ENCODE measurements at regions not wholly inside any gene's neighbourhood (a gene's known extent, or its start where the extent isn't known, plus 50 kb on each side); places are given as distances from the start of the nearest gene placed in this dataset.

GRCh38 chrX:20596856-20597255, 330.1 kb upstream of the RPS6KA3 start:
- DNase-seq: no peak

DNA sequence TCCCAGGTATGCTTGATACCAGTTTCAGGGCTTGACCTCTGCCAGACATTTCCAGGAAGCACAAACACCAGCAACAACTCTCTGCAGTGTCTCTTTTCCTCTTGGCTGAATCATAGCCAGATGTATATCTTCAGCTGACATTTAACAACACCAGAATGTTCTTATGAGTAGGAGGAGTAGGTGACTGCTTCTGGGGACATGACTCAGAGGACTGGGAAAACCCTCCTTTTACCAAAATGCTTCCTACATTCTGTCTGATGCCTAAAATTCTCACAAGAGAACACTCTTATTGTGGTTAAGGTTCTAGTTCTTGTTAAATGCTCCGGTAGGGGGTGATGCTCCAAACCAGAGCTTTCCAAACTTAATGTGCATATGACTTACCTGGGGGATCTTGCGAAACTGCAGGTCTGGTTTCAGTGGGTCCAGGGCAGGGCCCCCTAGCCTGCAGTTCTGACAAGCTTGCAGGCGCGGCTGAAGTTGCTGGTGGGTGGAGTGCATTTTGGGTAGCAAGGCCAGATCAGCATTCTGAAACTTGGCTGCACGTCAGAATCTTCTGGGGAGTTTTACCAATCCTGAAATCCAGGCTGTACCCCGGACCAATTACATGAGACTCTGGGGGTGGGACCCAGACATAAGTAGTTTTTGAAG, 329.3 kb upstream of the RPS6KA3 start:
- no peak for DNase-seq

GRCh38 chrX:20594985-20595384, 328.3 kb upstream of the RPS6KA3 start:
- DNase-seq: no peak

GRCh38 chrX:20593836-20594235, 327.1 kb upstream of the RPS6KA3 start:
- DNase-seq: no peak

DNA sequence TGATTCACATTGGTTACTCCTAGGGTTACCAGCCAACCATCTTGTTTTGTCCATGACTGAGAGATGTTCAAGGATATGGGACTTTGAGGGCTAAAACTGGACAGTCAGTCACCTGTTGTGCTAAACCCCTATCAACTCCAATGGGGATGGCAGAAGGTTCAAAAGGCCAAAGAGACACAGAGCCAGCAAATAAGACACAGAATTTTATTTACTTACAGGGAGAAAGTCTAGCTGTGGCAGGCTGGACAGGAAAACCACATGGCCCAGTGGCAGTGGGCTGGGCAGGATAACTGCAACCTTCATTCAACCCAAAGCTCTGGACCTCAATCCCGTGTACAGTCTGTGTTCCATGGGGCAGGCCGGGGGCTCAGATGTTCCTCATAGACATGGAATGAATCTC, 326.7 kb upstream of the RPS6KA3 start:
- DNase-seq: no peak

DNA sequence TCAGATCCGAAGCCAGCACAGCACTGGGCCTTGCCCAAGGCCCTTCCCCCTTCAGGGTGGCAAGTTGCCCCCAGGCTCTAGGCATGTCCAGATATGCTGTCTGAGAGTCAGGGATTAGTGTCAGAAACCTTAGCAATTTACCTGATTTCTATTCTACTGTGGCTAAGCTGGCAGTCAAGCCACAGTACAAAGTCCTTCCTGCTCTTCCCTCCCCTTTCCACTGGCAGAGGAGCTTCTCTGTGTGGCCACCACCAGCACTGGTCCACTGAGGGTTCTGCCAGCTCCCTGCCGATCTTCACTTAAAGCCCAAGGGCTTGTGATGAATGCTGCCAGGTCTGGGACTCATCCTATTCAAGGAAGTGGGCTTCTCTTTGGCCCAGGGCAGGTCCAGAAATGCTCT, 324.5 kb upstream of the RPS6KA3 start:
- no peak for DNase-seq

- no peak for DNase-seq
These were observed 319.1 kb upstream of the RPS6KA3 start for GRCh38 chrX:20585782-20586181.

DNA sequence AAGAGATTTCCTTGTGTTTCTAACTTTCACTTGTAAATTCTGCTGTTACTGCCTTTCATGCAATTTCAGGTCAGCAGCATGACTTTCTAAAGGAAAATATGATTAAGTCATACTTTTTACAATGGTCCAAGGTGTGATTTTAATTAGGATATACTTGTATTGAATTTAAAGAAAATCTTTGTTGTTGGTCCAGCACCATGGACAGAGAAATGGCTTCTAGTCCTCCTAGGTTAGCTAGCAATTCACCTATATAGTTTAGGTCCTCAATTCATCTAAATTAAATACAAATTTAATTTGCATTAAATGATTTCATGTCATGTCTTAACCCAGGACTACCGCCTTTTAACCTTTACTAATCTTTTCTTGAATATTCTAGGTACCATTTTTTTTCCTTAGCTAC, 304.9 kb upstream of the RPS6KA3 start:
- no peak for DNase-seq

GRCh38 chrX:20567108-20567507, 300.4 kb upstream of the RPS6KA3 start:
- no peak for DNase-seq

DNA sequence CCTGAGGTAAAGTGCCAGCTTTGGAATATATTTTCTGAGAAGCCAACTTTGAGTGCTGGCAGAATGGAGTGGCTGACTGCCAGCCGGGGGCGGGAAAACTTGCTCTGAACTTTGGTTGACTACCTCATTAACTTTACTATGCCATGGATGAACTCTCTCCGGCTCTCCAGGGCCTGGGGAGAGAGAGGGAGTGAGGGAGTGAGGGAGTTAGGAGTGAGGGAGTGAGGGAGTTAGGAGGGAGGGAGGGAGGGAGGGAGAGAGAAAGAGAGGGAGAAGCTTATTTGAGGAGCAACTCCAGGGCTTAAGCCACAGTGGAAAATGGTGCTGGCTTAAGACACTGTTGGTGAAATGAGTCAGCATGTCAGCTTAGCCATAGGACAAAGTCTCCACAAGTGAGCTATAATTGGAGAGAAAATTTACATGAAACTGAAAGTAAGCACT, 280.9 kb upstream of the RPS6KA3 start:
- DNase-seq: no peak

DNA sequence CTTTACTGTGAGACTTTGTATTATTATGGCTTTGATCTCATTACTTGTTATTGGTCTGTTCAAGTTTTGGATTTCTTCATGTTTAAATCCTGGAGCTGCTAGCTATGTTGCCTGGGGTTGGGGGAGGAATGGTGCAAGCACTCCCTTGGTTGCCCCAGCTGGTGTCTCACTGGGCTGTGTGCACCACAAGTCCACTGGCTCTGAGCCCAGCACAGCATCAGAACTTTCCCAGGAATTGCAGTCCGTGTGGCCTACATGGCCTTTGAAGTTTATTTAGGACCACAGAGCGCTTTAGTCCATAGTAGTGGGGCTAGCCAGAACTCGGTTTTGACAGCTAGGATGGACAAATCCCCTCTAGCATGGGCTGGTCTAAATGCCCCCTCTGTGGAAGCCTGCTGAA, 278.8 kb upstream of the RPS6KA3 start:
- no peak for DNase-seq

GRCh38 chrX:20542072-20542471, 275.4 kb upstream of the RPS6KA3 start:
- DNase-seq: no peak

- no peak for DNase-seq
These were observed 272.3 kb upstream of the RPS6KA3 start for GRCh38 chrX:20538974-20539373.

GRCh38 chrX:20531667-20532066, 265.0 kb upstream of the RPS6KA3 start:
- no peak for DNase-seq

GRCh38 chrX:20530406-20530921, 263.8 kb upstream of the RPS6KA3 start:
- peak; percentile 11 for DNase-seq

DNA sequence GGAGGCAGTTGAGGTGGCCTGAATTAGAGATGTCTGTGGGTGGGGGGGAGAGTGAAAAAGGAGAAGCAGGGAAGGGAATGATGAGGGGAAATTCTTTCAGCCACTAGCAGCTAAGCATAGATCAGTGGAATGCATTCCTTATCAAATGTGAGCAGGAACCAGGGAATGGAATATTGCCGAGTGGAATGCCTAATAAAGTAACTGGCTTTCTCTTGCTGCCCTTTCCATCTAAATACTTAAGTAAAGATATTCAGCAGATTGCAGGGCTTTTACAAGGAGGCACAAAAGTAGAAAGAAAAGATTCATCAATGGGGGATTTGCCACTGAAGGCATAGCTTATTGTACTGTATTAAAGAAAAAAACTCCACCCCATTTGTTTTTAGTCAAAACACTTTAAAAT, 263.0 kb upstream of the RPS6KA3 start:
- DNase-seq: no peak

DNA sequence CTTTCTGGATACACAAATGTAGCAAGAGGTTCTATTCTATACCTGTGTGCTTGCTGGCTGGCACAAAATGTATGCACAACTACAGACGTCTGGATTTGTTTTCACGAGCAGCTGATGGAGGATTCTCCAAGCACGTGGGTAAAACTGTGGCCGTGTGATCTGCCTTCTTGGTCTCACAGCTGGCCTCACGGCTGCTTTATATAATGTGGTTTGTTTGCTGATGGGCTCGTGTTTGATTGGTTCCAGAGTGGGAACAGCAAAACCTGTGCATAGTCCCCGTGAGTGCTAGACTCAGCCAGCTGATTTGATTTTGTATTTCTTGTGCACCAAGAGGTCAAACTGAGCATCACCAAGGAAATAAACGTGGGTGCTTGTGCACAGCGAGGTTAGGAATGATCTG, 262.6 kb upstream of the RPS6KA3 start:
- DNase-seq: no peak

DNA sequence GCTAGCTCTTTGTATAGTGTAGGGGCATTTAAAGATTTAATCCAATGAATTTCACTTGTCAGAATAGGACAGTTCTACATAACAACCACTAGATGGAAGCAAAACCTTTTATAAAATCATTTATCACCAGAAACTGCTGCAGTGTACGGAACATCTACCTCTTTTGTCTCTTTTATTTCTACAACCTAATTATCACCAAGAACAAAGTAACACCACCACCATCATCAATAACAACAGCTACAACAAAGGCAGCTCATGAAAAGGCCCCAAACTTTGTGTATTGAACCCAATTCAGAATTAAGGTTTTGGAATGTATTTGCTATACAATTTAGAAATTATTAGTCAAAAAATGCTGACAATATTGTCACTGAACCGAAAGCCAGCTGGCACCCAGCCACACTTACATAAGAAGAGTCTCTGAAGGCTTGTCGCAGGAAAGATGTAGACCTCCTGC, 260.9 kb upstream of the RPS6KA3 start:
- peak; percentile 38 for DNase-seq

GRCh38 chrX:20527041-20527440, 260.3 kb upstream of the RPS6KA3 start:
- DNase-seq: no peak

- no peak for DNase-seq
These were observed 257.1 kb upstream of the RPS6KA3 start for GRCh38 chrX:20523626-20524312.

- DNase-seq: no peak
These were observed 255.7 kb upstream of the RPS6KA3 start for GRCh38 chrX:20522420-20522819.

GRCh38 chrX:20521222-20521621, 254.5 kb upstream of the RPS6KA3 start:
- DNase-seq: no peak

DNA sequence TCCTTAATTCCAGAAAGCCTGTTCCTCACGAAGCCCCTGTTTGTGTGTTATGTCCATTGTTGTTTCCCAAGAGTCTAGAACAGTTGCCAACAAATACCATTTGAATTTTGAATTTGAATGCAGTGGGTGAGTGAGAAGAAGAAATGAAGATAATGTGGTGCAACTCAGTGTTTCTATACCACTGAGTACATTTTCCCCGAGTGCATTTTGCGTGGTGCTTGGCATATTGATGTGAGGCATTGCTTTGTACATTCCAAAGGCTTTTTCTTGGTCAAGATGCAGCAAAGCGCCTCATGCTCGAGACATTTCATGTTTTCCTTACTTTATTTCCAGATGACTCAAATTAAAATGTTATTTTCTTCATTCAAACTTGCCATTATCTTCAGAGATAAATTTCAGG, 253.1 kb upstream of the RPS6KA3 start:
- no peak for DNase-seq

GRCh38 chrX:20519146-20519545, 252.4 kb upstream of the RPS6KA3 start:
- no peak for DNase-seq

DNA sequence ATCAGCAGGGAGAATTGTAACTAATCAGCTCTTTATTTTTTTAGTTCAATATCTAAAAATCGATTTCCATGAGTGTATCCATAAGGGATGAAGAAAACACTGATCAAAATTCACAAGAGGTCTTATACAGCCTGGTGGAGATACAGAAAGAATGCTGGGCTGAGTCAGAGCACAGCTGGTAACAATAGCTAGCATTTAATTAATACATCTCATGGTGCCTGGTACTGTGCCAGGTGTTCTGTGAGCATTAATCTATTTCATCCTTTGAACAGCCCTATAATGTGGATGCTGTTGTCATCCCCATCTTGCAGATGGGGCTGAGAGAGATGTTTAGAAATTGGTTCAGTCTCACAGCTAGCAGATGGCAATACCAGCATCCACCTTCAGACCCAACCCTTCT, 250.9 kb upstream of the RPS6KA3 start:
- no peak for DNase-seq

All from NCI-H1436 (cell line).